ENCODE measurements at regions not wholly inside any gene's neighbourhood (a gene's known extent, or its start where the extent isn't known, plus 50 kb on each side); places are given as distances from the start of the nearest gene placed in this dataset.
A peak's percentile ranks its signal among the peaks of the same experiment; 100 is the strongest.

- no peak for TF ChIP-seq EZH2 (optimal IDR thresholded peaks at IDR 0.05; ENCODE audit: low read depth, low read length)
- TF ChIP-seq CTCF (IDR thresholded peaks at IDR 0.05; ENCODE audit: low read length) = peak; percentile 53
- TF ChIP-seq EZH2phosphoT487 (IDR thresholded peaks at IDR 0.05; ENCODE audit: low read length) = no peak
Observed at GRCh38 chr4:151604238-151604637, 156.6 kb downstream of the GATB start.

Measured in MM.1S (cell line).